A673 (cell line): ENCODE measurements at regions not wholly inside any gene's neighbourhood (a gene's known extent, or its start where the extent isn't known, plus 50 kb on each side); places are given as distances from the start of the nearest gene placed in this dataset.

Experiments used
- BruUV-seq: library from RNA; stranded (reverse); fragments of 400-500 nt; replicated peaks from 2 replicates; lab custom pipeline; 2021; lab: Mats Ljungman, UMichigan
- CTCF ChIA-PET: fragments of 300-600 bp; sonication (Branson Sonifier 250); formaldehyde crosslinking; loops from one replicate; lab custom pipeline; 2022; ENCODE audit warnings: antibody characterized with exemption; lab: Charles Lee
- POLR2A ChIA-PET: fragments of 300-600 bp; sonication (Branson Sonifier 250); formaldehyde crosslinking; loops from one replicate; lab custom pipeline; 2022; ENCODE audit warnings: antibody characterized with exemption; ENCODE audit not compliant: low non-redundant PET; lab: Charles Lee
- DNase-seq: peaks from one replicate; pipeline ENCODE4 v3.0.0-alpha.2; 2015; ENCODE audit warnings: low spot score
- H3K27ac ChIP-seq: fragments of 200-600 bp; sonication (generic); 2 replicates; pipeline ENCODE4 v1.5.1; 2016; ENCODE audit warnings: mixed run types, low read depth, mild to moderate bottlenecking, mixed read lengths, antibody characterized with exemption, low read length; ENCODE audit not compliant: poor library complexity, severe bottlenecking
- H3K27me3 ChIP-seq: fragments of 200-600 bp; sonication (generic); replicated peaks from 2 replicates; pipeline ENCODE4 v1.6.1; 2017; ENCODE audit warnings: mixed run types, low read depth, mild to moderate bottlenecking, mixed read lengths, antibody characterized with exemption, low read length; ENCODE audit not compliant: insufficient read depth, poor library complexity
- H3K36me3 ChIP-seq: fragments of 200-600 bp; sonication (generic); 2 replicates; pipeline ENCODE4 v1.6.1; 2016; ENCODE audit warnings: mixed run types, mild to moderate bottlenecking, mixed read lengths, antibody characterized with exemption, low read length; ENCODE audit not compliant: insufficient read depth, poor library complexity, severe bottlenecking
- H3K4me1 ChIP-seq: fragments of 200-600 bp; sonication (generic); 2 replicates; pipeline ENCODE4 v1.6.1; 2017; ENCODE audit warnings: mixed run types, mild to moderate bottlenecking, mixed read lengths, antibody characterized with exemption, low read length; ENCODE audit not compliant: insufficient read depth, poor library complexity, severe bottlenecking
- H3K4me3 ChIP-seq: fragments of 200-600 bp; sonication (generic); 2 replicates; pipeline ENCODE4 v1.5.1; 2016; ENCODE audit warnings: low read depth, mixed run types, mild to moderate bottlenecking, mixed read lengths, low read length; ENCODE audit not compliant: poor library complexity, severe bottlenecking
- H3K9me3 ChIP-seq: fragments of 200-600 bp; sonication (generic); 2 replicates; pipeline ENCODE4 v1.6.1; 2016; ENCODE audit warnings: mixed run types, low read depth, mild to moderate bottlenecking, mixed read lengths, antibody characterized with exemption, low read length; ENCODE audit not compliant: poor library complexity, severe bottlenecking
- EZH2 ChIP-seq: fragments of 200-600 bp; sonication (generic); IDR thresholded peaks from 2 replicates; pipeline ENCODE4 v1.6.1; 2017; ENCODE audit warnings: borderline replicate concordance, low read depth, mild to moderate bottlenecking, mixed read lengths, antibody characterized with exemption, low read length; ENCODE audit not compliant: poor library complexity, severe bottlenecking
- intact Hi-C: fragments of 100-400 bp; cut with micrococcal nuclease; formaldehyde crosslinking; loops from one replicate; pipeline ENCODE4 v1.10.0; 2022; ENCODE audit not compliant: unreplicated experiment
- TF ChIP-seq, protein P1 (sequence below): fragments of 300-800, 200-600 bp; sonication (generic); conservative IDR thresholded peaks from 2 replicates; pipeline ENCODE4 v1.5.1; 2017; ENCODE audit warnings: low read depth, mild to moderate bottlenecking, antibody characterized with exemption, low read length, moderate library complexity, mixed read lengths

DNA sequence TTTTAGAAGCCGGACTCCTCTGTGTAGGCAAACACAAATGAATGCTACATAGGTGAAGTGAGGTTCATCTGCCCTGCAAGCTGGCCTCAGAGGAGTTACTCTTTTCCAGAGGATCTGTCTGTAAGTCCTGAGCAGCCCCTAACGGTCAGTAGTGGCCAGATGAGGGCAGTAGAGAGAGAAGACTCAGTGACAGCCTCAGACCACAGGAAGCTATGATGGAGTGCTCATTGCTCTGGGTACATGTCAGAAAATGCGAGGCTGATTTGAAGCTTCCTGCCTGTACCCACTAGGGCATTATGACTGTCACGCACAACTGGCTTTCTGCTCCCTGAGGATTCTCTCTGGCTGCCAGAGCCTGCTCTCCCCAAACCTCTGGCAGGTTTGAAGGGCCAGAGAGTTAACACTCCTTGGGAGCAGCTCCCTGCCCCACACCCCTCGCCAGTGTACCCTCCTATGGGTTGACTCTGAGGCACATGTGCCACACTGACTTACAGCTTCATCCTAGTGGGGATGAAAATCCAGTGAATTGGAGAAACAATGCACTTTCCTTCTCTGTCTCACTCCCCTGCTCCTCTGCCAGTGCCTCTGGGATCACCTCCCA lies 141.5 kb downstream of the GABRG2 start:
- intact Hi-C loops: loop anchor here (5.0 kb wide), 1 partner anchor 1138 kb away; no protein-coding TSS in a partner anchor
- CTCF ChIA-PET: no interaction called here
- H3K27me3 ChIP-seq: no peaks in the 10 kb centered on the region
- no peaks in the 10 kb centered on the region for H3K4me1 ChIP-seq
- H3K4me3 ChIP-seq: no peak overlapping the region
- no peaks in the 10 kb centered on the region for H3K36me3 ChIP-seq
- BruUV-seq: no TSS peak
- H3K9me3 ChIP-seq: no peaks in the 10 kb centered on the region
- peak; percentile 66 for DNase-seq
- no peak for TF ChIP-seq EZH2
- TF ChIP-seq, protein P1, sequence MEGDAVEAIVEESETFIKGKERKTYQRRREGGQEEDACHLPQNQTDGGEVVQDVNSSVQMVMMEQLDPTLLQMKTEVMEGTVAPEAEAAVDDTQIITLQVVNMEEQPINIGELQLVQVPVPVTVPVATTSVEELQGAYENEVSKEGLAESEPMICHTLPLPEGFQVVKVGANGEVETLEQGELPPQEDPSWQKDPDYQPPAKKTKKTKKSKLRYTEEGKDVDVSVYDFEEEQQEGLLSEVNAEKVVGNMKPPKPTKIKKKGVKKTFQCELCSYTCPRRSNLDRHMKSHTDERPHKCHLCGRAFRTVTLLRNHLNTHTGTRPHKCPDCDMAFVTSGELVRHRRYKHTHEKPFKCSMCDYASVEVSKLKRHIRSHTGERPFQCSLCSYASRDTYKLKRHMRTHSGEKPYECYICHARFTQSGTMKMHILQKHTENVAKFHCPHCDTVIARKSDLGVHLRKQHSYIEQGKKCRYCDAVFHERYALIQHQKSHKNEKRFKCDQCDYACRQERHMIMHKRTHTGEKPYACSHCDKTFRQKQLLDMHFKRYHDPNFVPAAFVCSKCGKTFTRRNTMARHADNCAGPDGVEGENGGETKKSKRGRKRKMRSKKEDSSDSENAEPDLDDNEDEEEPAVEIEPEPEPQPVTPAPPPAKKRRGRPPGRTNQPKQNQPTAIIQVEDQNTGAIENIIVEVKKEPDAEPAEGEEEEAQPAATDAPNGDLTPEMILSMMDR: peak; percentile 54
- POLR2A ChIA-PET: no interaction called here
- H3K27ac ChIP-seq: no peak overlapping the region

DNA sequence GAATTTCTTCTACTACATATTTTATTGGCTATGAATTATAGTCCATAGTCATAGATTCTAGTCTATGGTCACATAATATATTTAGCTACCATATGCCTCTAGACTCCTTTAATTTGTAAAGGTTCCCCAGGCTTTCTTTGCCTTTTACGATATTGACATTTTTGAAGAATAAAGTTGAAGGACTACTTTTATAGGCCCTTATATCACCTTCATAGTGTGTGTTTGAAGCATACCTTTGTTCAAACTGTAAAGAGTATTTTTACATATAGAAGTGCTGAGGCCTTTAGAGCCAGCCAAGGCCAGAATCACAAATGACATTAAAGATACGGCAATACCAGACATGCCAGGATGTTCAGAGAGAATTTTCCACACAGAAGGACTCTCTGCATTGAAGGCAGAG lies 147.0 kb downstream of the GABRG2 start:
- Histone ChIP-seq H3K27ac (no peak overlapping the region), H3K4me3 (no peak overlapping the region), H3K27me3 (no peaks in the 10 kb centered on the region), H3K4me1 (no peaks in the 10 kb centered on the region), H3K9me3 (no peaks in the 10 kb centered on the region), H3K36me3 (no peaks in the 10 kb centered on the region)
- POLR2A ChIA-PET: no interaction called here
- CTCF ChIA-PET: no interaction called here
- TF ChIP-seq, protein P1: no peak
- no peak for TF ChIP-seq EZH2
- DNase-seq: no peak
- BruUV-seq: no TSS peak
- intact Hi-C loops: no loop called here

DNA sequence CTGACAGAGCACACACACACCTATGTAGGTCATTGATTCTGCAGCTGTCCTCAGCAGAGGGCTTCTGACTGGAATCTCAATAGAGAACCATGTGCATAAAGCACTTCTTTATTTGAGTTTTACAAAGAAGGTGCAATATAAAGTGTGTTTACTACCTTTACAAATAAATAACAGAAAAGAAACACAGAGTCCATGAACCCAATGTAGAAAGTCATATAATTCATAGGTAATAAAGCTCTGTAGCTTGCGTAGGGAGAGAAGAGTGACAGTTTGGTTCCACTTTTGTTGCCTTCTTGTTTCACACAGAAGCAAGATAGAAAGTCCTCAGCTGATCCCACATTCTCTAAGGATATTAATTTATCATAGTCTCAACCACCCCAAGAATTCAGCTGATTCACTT lies 149.5 kb downstream of the GABRG2 start:
- DNase-seq: no peak
- ChIA-PET POLR2A (no interaction called here), CTCF (no interaction called here)
- Histone ChIP-seq H3K4me1 (no peaks in the 10 kb centered on the region), H3K4me3 (no peak overlapping the region), H3K36me3 (no peaks in the 10 kb centered on the region), H3K27me3 (no peaks in the 10 kb centered on the region), H3K27ac (no peak overlapping the region), H3K9me3 (no peaks in the 10 kb centered on the region)
- no TSS peak for BruUV-seq
- intact Hi-C loops: no loop called here
- no peak for TF ChIP-seq EZH2
- TF ChIP-seq, protein P1: no peak
